ENCODE measurements at regions not wholly inside any gene's neighbourhood (a gene's known extent, or its start where the extent isn't known, plus 50 kb on each side); places are given as distances from the start of the nearest gene placed in this dataset.
"Not testable (repeated sequence)": the region's sequence is repeated elsewhere in the genome, so short reads cannot be mapped to it uniquely, and the experiment has no call there.

DNA sequence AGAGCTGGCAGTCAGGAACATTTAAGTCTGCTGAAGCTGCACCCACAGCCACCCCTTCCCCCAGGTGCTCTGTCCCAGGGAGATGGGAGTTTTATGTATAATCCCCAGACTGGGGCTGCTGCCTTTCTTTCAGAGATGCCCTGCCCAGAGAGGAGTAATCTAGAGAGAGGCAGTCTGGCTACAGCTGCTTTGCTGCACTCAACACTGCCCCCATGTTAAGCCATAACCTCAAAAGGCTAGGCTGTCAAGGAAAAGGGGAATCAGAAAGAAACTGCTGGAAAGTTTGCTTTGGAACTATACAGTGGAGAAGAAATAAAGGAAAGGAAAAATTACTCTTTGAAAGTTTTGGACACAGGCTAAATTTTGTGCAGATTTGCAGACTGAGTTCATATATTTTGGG is 127.2 kb downstream of the MACIR start:
- Mint-ChIP-seq H3K9me3 (peaks cover 7% of the 10 kb centered on the region in 2 donors), H3K36me3 (peaks cover 14% of the 10 kb centered on the region), H3K4me1 (no peaks in the 10 kb centered on the region), H3K4me3 (no peak overlapping the region), H3K27me3 (ENCODE audit: low read depth in 2 of 2) (peaks cover 0 to 12% of the 10 kb centered on the region in 2 donors), H3K27ac (no peak overlapping the region)
- DNase-seq (no peak), ATAC-seq (no peak)
- H3K4me3 ChIP-seq (ENCODE audit: low read length), result no peak overlapping the region
- TF ChIP-seq CTCF (IDR thresholded peaks at IDR 0.05), result no peak
- H3K27ac ChIP-seq (ENCODE audit: low read length), result no peak overlapping the region
- no peaks in the 10 kb centered on the region for H3K4me1 ChIP-seq (ENCODE audit: control insufficient read depth, insufficient read depth, low read length)
- H3K9me3 ChIP-seq (ENCODE audit: control insufficient read depth, insufficient read depth, low read length), result no peaks in the 10 kb centered on the region
- no peaks in the 10 kb centered on the region for H3K27me3 ChIP-seq (ENCODE audit: control insufficient read depth, insufficient read depth, low read length)
- intact Hi-C loops (cut with micrococcal nuclease), result no loop called here
- H3K36me3 ChIP-seq (ENCODE audit: control insufficient read depth, insufficient read depth, low read length), result no peaks in the 10 kb centered on the region

- WGBS (ENCODE audit: insufficient coverage), result 84% methylated on average over 4 of the region's 4 CpGs
- DNase-seq; H3K4me3 Mint-ChIP-seq; H3K36me3 ChIP-seq (ENCODE audit: control insufficient read depth, insufficient read depth, low read length); H3K4me1 ChIP-seq (ENCODE audit: control insufficient read depth, insufficient read depth, low read length); H3K4me3 ChIP-seq (ENCODE audit: low read length); H3K4me1 Mint-ChIP-seq; H3K36me3 Mint-ChIP-seq; H3K27ac Mint-ChIP-seq; H3K9me3 ChIP-seq (ENCODE audit: control insufficient read depth, insufficient read depth, low read length); H3K27ac ChIP-seq (ENCODE audit: low read length); H3K27me3 Mint-ChIP-seq (ENCODE audit: low read depth in 2 of 2); H3K27me3 ChIP-seq (ENCODE audit: control insufficient read depth, insufficient read depth, low read length); H3K9me3 Mint-ChIP-seq; intact Hi-C loops (cut with micrococcal nuclease); ATAC-seq: not testable (repeated sequence)
These were observed 119.1 kb downstream of the MACIR start for GRCh38 chr5:103377638-103378037.

DNA sequence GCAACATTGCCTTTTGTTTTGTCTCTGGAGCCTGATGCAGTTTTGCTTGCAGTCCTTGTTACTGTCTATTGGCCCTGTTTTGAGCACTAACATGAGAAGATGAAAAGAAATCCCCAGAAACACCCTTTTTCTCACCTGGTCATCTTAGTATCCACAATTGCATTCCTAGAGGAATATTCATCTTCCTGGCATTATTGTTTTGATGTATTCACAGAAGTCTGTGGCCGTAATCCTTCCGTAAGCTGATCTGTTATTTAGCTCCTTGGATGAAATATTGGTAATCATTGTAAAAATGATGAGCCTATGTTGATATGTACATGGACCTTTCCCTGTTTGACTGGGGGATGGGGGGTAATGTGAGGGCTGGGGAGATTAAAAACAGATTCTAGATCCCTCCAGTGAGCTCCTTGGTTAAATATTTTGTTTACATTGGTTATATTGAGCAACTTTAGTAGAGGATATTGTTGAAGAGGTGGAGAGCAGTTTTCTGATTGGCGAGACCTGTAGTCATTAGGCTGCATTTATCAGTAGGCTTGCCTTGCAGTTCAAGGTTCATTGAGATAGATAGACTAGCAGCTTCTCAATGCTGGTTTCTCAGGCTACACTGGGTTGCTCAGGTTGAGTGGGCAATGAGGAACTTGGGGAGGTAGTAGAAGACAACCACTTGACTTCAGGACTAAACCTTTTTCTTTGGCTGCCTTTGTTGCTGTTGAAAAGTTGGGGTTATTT is 117.5 kb downstream of the MACIR start:
- no peak for DNase-seq
- 99% methylated on average over 3 of the region's 3 CpGs for whole genome bisulfite sequencing (ENCODE audit: insufficient coverage)

DNA sequence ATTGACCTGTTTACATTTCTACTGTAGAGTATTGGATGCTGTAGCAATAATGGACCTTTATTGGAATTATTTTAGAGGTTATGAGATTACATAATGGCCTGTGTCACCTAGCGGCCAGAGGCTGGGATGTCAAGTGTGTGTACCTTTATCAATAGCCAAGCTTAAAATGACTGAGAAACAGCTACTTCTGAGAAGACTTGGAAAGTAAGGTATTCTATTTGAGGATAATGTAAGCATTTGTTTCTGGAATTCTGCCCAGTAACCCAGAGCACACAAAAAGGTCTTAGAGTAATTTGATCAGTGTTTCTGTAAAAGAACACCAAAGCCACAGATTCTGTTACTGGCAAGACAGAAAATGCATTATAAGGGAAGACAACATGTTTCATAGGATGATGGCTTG is 116.8 kb downstream of the MACIR start:
- no peak overlapping the region for H3K4me3 ChIP-seq (ENCODE audit: low read length)
- H3K27me3 ChIP-seq (ENCODE audit: control insufficient read depth, insufficient read depth, low read length), result no peaks in the 10 kb centered on the region
- no peak for DNase-seq
- no peak overlapping the region for H3K27ac ChIP-seq (ENCODE audit: low read length)
- Mint-ChIP-seq H3K27me3 (ENCODE audit: low read depth in 2 of 2) (no peaks in the 10 kb centered on the region), H3K36me3 (no peaks in the 10 kb centered on the region), H3K27ac (no peak overlapping the region), H3K4me1 (no peaks in the 10 kb centered on the region), H3K9me3 (peaks cover 3 to 4% of the 10 kb centered on the region in 2 donors), H3K4me3 (no peak overlapping the region)
- intact Hi-C loops (cut with micrococcal nuclease), result no loop called here
- TF ChIP-seq CTCF (IDR thresholded peaks at IDR 0.05), result no peak
- WGBS (ENCODE audit: insufficient coverage), result 92% methylated on average over 1 of the region's 1 CpG
- no peak for ATAC-seq
- no peaks in the 10 kb centered on the region for H3K9me3 ChIP-seq (ENCODE audit: control insufficient read depth, insufficient read depth, low read length)
- H3K36me3 ChIP-seq (ENCODE audit: control insufficient read depth, insufficient read depth, low read length), result no peaks in the 10 kb centered on the region
- no peaks in the 10 kb centered on the region for H3K4me1 ChIP-seq (ENCODE audit: control insufficient read depth, insufficient read depth, low read length)

More for the DNA sequence above, 117.5 kb downstream of the MACIR start:
- no peaks in the 10 kb centered on the region for H3K4me1 ChIP-seq (ENCODE audit: control insufficient read depth, insufficient read depth, low read length)
- H3K27me3 ChIP-seq (ENCODE audit: control insufficient read depth, insufficient read depth, low read length), result no peaks in the 10 kb centered on the region
- Mint-ChIP-seq H3K27ac (no peak overlapping the region), H3K4me1 (no peaks in the 10 kb centered on the region), H3K4me3 (no peak overlapping the region), H3K27me3 (ENCODE audit: low read depth in 2 of 2) (no peaks in the 10 kb centered on the region), H3K36me3 (no peaks in the 10 kb centered on the region), H3K9me3 (peaks cover 3 to 4% of the 10 kb centered on the region in 2 donors)
- no peak overlapping the region for H3K4me3 ChIP-seq (ENCODE audit: low read length)
- TF ChIP-seq CTCF (IDR thresholded peaks at IDR 0.05), result no peak
- no peaks in the 10 kb centered on the region for H3K36me3 ChIP-seq (ENCODE audit: control insufficient read depth, insufficient read depth, low read length)
- ATAC-seq, result no peak
- H3K27ac ChIP-seq (ENCODE audit: low read length), result no peak overlapping the region
- H3K9me3 ChIP-seq (ENCODE audit: control insufficient read depth, insufficient read depth, low read length), result no peaks in the 10 kb centered on the region
- intact Hi-C loops (cut with micrococcal nuclease), result no loop called here

All from natural killer cell (primary cell).